GM19239 (cell line): ENCODE measurements at regions not wholly inside any gene's neighbourhood (a gene's known extent, or its start where the extent isn't known, plus 50 kb on each side); places are given as distances from the start of the nearest gene placed in this dataset.
A peak's percentile ranks its signal among the peaks of the same experiment; 100 is the strongest.
"Not testable (repeated sequence)": the region's sequence is repeated elsewhere in the genome, so short reads cannot be mapped to it uniquely, and the experiment has no call there.

Source experiments
- DNase-seq: peaks from one replicate; pipeline ENCODE4 v3.0.0; 2011; ENCODE audit warnings: low spot score; ENCODE audit not compliant: insufficient read length
- FAIRE-seq: peaks from 2 replicates; lab custom pipeline; 2011; peaks lifted over from hg19 to GRCh38; lab: Jason Lieb, UNC

- DNase-seq: no peak
- no peak for FAIRE-seq
Observed at GRCh38 chr10:2611603-2612002, 455.7 kb upstream of the PFKP start.

- FAIRE-seq: no peak
Observed at GRCh38 chr10:2610946-2611345, 456.4 kb upstream of the PFKP start.

DNA sequence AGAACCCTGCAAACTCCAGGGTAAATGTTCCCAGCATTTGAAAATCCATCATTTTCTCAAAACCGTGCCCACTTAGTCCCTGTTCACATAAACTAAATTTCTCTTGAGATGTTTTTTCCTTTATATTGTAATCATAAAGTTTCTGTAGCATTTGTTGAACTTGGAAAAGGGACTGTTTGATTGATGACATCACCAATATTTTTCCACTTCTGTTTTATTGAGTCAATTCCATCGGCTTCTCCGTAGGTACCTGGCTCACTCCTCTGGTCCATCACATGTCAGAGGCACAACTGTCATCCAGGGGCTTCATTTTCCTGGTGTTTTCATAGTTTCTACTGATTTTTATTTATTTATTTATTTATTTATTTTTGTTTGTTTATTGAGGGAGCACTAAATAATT lies 462.5 kb upstream of the PFKP start:
- DNase-seq: no peak
- no peak for FAIRE-seq

More at GRCh38 chr10:2610946-2611345, 456.4 kb upstream of the PFKP start:
- no peak for DNase-seq

GRCh38 chr10:2599571-2599970 lies 467.8 kb upstream of the PFKP start:
- no peak for FAIRE-seq
- no peak for DNase-seq

DNA sequence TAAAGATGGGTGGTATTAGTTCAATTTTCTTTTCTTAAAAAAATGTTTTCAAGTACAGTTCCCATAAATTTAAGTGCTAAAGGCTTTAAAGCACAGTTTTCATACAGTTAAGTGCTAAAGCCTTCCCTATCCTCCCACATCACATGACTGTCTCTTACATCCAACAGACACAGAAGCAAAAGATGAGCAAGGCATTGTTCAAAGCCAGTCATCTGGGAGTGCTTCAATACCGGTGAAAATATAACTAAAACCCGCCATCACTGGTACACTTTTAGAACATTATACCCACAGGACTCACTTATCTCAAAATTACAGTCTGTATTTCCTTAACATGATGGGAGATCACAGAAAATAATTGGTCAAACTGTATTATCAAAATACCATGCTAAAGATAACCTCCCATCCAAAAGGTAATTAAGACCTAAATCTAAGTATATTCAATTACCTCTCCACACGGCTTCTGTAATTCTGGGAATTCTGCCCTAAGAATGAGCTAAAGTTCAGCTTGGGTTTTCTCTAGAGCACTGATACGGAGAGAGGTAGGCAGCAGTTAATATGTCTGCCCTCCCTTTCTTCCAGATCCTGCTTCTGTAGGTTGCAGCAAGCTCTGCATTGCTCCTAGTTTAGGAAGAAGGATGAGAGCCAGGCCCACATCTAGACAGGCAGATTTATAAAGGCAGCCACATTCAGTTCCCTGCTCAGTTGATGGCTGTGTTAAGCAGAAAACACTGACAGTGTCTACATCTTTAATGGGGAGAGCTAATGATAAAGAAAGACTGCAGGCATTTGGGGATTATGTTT lies 474.8 kb upstream of the PFKP start:
- FAIRE-seq (no peak), DNase-seq (no peak)

DNA sequence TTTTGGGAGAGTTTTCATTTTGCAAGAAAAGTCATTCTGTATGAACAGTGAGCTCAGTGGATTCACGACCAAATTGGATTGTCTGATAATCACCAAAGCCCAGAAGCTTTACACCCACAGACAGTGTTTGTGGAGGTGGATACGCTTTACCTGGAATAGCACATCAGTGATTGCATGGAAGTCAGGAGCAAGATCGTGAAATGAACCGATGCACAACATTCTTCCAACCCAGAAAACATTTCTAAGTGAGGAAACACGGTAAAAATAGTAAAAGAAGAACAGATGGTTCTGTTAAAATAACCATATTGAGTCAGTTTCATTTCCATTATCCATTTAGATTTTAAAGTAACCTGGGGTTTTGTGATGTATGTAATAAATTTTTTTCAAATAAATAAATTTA lies 478.2 kb upstream of the PFKP start:
- FAIRE-seq (no peak), DNase-seq (no peak)

DNA sequence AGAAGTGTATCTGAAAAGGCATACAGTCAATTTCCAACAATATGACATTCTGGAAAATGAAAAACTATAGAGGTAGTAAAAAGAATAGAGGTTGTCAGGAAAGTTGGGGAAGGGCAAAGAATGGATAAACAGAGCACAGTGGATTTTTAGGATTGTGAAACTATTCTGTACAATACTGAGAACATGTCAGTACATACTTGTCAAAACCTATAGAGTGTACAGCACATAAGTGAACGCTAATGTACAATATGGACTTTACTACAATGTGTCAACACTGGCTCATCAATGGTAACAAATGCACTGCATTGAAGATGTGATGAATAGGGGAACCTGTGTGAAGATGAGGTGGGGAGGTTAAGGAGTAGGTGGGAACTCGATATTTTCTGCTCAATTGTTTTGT lies 483.0 kb upstream of the PFKP start:
- DNase-seq (no peak), FAIRE-seq (no peak)

DNA sequence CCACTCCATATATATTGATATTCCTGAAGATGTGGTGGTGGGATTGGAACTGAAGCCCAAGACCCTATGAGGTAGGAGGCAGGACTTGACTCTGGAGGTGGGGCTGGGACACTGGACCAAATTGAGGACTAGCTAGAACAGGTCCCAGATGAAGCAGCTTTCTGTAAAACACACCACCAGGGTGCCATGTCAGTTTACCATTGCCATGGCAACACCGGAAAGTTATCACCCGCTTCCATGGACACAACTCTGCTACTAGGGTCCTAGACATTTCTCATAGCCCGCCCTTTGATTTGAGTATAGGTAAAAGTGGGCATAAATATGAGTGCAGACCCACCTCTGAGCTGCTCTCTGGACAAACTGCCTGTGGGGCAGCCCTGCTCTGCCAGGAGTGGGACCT lies 490.5 kb upstream of the PFKP start:
- DNase-seq (no peak), FAIRE-seq (no peak)

DNA sequence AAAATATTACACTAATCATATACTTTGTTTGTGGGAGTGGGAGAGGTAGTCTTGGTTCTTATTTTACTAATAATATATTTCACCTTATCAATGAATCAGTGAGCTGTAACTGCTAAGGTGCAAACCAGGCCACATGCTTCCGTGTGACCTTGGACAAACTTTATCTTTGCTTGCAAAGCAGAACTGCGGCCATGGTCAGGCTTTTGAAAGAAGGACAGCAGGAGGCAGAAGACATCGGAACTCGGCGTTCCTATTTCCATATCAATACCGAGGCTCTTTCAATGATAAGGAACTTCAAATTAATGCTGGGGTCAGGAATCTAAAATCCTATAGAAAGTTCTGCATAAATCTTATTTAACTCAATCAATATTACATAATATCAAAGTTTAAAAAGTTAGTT lies 491.9 kb upstream of the PFKP start:
- no peak for FAIRE-seq
- no peak for DNase-seq

- FAIRE-seq (no peak), DNase-seq (no peak)
Observed at GRCh38 chr10:2572611-2573010, 494.7 kb upstream of the PFKP start.

DNA sequence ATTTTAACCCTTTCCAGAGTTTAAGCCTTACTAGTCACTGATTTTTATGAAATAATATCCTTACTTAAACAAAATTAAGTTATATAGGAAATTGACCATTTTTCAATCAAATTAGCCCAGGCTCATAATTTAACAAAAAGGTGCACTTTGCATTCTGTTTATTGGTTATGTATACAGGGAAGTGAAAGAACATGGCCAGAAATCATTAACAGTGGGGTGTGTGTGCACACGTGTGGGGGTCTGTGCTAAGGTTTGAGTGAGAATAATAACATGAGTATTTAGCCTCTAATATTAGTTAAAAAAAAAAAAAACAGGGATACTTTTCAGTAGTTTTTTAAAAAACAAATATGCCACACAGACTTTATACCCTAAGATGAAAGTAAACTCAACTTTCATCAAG lies 510.5 kb upstream of the PFKP start:
- peak; percentile 62 for FAIRE-seq

DNA sequence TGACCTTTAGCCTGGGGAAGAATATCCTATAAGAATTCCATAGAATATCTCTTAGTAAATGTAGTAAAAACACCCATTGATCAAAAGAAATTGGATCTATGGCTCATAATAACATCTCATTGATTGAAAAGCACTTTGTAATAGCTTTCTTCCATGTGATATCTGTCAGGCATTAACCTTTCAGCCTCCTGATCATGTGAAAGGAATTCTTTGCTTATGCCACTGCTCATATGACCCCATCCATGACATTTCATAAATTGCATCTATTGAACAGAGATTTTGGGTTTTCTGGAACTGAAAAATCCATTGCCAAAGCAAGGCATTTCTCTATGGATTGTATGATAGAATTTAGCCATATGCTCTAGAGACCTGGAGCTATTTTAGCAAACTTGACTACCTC lies 519.3 kb upstream of the PFKP start:
- FAIRE-seq (no peak), DNase-seq (no peak)

More for the DNA sequence above, 510.5 kb upstream of the PFKP start:
- no peak for DNase-seq

- DNase-seq (no peak), FAIRE-seq (no peak)
Observed at GRCh38 chr10:2547606-2548005, 519.7 kb upstream of the PFKP start.

DNA sequence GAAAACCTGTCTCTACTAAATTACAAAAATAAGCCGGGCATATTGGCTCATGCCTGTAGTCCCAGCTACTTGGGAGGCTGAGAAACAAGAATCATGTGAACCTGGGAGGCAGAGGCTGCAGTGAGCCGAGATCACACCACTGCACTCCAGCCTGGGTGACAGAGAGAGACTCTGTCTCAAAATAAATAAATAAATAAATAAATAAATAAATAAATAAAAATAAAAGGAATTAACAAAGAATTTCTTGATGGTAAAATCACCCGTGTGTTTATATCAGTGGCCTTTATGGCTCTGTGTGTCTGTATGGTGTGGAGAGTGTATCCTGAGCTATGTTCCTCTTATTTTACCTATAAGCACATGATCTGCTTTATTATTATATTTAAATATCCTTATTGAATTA lies 520.5 kb upstream of the PFKP start:
- DNase-seq, FAIRE-seq: not testable (repeated sequence)

DNA sequence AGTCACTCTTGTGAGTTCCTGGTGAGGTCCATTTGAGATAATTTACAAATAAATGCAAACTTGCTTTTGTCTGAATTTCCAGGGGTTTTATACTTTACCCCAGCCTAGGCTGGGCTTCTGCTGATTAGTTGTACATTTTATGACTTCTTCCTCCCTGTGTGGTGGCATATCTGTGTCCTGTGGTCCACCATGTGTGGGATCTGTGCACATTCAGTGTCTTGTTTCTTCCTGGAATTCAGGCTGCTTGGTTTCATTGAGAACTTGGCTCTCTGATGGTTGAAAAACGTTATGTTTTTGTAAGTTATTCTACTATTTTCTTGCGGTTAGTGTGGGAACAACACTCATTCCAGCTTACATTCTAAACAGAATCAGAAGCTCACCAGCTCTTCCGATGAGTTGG lies 523.4 kb upstream of the PFKP start:
- DNase-seq (no peak), FAIRE-seq (no peak)

- DNase-seq: no peak
- FAIRE-seq: no peak
Observed at GRCh38 chr10:2543142-2543886, 524.0 kb upstream of the PFKP start.

- FAIRE-seq (no peak), DNase-seq (no peak)
Observed at GRCh38 chr10:2541176-2541575, 526.2 kb upstream of the PFKP start.

DNA sequence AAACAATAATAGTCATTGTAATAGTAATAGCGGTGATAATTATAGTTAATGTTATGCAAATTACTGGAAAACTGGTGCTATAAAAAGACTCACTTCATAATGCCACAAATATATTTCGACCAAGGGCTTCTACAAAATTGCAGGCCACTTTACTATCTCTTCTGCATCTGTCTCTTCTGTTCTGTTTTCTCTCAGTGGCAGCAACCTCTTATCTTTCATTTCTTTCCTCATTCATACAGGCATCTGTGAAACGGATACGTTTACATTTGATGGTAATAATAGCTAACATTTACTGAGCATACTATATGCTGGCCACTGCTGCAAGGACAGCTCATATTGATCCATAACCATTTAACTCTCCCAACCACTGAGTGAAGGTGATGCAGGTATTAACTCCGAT lies 537.4 kb upstream of the PFKP start:
- FAIRE-seq: no peak
- DNase-seq: no peak

- no peak for DNase-seq
- FAIRE-seq: no peak
Observed at GRCh38 chr10:2525781-2526180, 541.6 kb upstream of the PFKP start.

- DNase-seq (no peak), FAIRE-seq (no peak)
Observed at GRCh38 chr10:2519139-2519538, 548.2 kb upstream of the PFKP start.

DNA sequence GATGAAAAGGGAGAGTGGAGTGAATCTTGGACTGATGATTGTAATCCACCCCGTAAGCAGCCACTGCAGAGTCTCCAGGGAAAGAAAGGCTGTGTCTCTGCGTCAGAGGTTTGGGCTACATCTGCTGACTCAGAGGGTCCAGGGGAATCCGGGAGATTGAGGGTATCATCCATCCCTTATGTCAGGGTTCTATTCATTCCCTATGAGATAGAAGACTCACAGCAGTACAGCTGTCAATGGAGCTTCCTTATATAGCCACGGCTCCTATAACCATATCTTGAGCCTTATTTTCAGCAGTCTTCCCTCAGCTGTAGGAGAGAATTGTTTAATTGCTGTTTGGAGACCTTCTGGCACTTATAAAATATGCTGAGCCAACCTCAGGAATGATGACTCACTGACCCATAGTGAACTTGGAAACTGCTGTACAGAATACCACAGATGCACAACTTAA lies 558.2 kb upstream of the PFKP start:
- FAIRE-seq: no peak
- DNase-seq: no peak
